ENCODE measurements at regions not wholly inside any gene's neighbourhood (a gene's known extent, or its start where the extent isn't known, plus 50 kb on each side); places are given as distances from the start of the nearest gene placed in this dataset.

GRCh38 chr1:79704067-79704466, 697.5 kb upstream of the ADGRL4 start:
- TF ChIP-seq, protein P1, sequence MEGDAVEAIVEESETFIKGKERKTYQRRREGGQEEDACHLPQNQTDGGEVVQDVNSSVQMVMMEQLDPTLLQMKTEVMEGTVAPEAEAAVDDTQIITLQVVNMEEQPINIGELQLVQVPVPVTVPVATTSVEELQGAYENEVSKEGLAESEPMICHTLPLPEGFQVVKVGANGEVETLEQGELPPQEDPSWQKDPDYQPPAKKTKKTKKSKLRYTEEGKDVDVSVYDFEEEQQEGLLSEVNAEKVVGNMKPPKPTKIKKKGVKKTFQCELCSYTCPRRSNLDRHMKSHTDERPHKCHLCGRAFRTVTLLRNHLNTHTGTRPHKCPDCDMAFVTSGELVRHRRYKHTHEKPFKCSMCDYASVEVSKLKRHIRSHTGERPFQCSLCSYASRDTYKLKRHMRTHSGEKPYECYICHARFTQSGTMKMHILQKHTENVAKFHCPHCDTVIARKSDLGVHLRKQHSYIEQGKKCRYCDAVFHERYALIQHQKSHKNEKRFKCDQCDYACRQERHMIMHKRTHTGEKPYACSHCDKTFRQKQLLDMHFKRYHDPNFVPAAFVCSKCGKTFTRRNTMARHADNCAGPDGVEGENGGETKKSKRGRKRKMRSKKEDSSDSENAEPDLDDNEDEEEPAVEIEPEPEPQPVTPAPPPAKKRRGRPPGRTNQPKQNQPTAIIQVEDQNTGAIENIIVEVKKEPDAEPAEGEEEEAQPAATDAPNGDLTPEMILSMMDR (conservative IDR thresholded peaks at IDR 0.05; ENCODE audit: low read length): no peak
- TF ChIP-seq EZH2phosphoT487 (IDR thresholded peaks at IDR 0.05; ENCODE audit: borderline replicate concordance, low read depth, low read length): no peak
